H1 (cell line): ENCODE measurements at regions not wholly inside any gene's neighbourhood (a gene's known extent, or its start where the extent isn't known, plus 50 kb on each side); places are given as distances from the start of the nearest gene placed in this dataset.
"Not testable (repeated sequence)": the region's sequence is repeated elsewhere in the genome, so short reads cannot be mapped to it uniquely, and the experiment has no call there.

Experiments
- CTCF ChIA-PET: fragments of 300-600 bp; sonication (Branson Sonifier 250); formaldehyde crosslinking; loops from one replicate; lab custom pipeline; 2021; ENCODE audit not compliant: partially characterized antibody; lab: Charles Lee
- POLR2A ChIA-PET: fragments of 300-600 bp; sonication (Branson Sonifier 250); formaldehyde crosslinking; loops from one replicate; lab custom pipeline; 2021; ENCODE audit warnings: inconsistent platforms; ENCODE audit not compliant: partially characterized antibody; lab: Charles Lee
- DNase-seq, 2 experiments: peaks; one replicate each; pipeline versions ENCODE4 v3.0.0 to v3.0.0-alpha.2; 2010 to 2022; ENCODE audit warnings: low spot score in 2 of 2, low read depth in 1 of 2, mixed read lengths in 1 of 2
- FAIRE-seq: peaks from 2 replicates; lab custom pipeline; 2011; peaks lifted over from hg19 to GRCh38; lab: Jason Lieb, UNC
- H2AFZ ChIP-seq: 2 replicates; pipeline ENCODE4 v1.8.1; 2012; ENCODE audit warnings: low read length, inconsistent platforms
- H2AK5ac ChIP-seq: 2 replicates; pipeline ENCODE4 v1.6.1; 2013; ENCODE audit warnings: low read depth, low read length
- H2BK120ac ChIP-seq: replicated peaks from 2 replicates; pipeline ENCODE3; 2013; ENCODE audit warnings: low read depth, low read length, inconsistent platforms
- H2BK12ac ChIP-seq: 2 replicates; pipeline ENCODE4 v1.6.1; 2013; ENCODE audit warnings: low read depth, low read length
- H2BK15ac ChIP-seq: 2 replicates; pipeline ENCODE4 v1.6.1; 2013; ENCODE audit warnings: low read length
- H2BK20ac ChIP-seq: 2 replicates; pipeline ENCODE4 v1.6.1; 2013; ENCODE audit warnings: low read length
- H2BK5ac ChIP-seq: 2 replicates; pipeline ENCODE4 v1.6.1; 2013; ENCODE audit warnings: low read depth, low read length
- H3K14ac ChIP-seq: 2 replicates; pipeline ENCODE4 v1.6.1; 2013; ENCODE audit warnings: inconsistent platforms; ENCODE audit not compliant: insufficient read length
- H3K18ac ChIP-seq: 2 replicates; pipeline ENCODE4 v1.6.1; 2013; ENCODE audit warnings: low read length; ENCODE audit errors: extremely low read depth
- H3K23ac ChIP-seq: 2 replicates; pipeline ENCODE4 v1.6.1; 2013; ENCODE audit warnings: inconsistent platforms; ENCODE audit not compliant: insufficient read length
- H3K23me2 ChIP-seq: 2 replicates; pipeline ENCODE4 v1.6.1; 2013; ENCODE audit warnings: low read depth, low read length
- H3K27ac ChIP-seq: 2 replicates; pipeline ENCODE4 v1.6.1; 2011; ENCODE audit warnings: low read depth, low read length, inconsistent platforms
- H3K27me3 ChIP-seq, 4 experiments: replicated peaks in 1 of 4; 1 replicate in 1 of 4; 2 replicates in 3 of 4; pipeline versions ENCODE4 v1.6.1 to v1.8.1; 2011 to 2013; ENCODE audit warnings: low read length in 3 of 4, mild to moderate bottlenecking in 3 of 4, inconsistent platforms in 2 of 4, mixed read lengths in 2 of 4, moderate library complexity in 1 of 4; ENCODE audit not compliant: control insufficient read depth in 3 of 4, insufficient read depth in 3 of 4; ENCODE audit errors: extremely low read depth in 1 of 4
- H3K36me3 ChIP-seq, 4 experiments: 2 replicates each; pipeline versions ENCODE4 v1.6.1 to v1.8.1; 2011 to 2013; ENCODE audit warnings: mild to moderate bottlenecking in 4 of 4, low read length in 3 of 4, moderate library complexity in 2 of 4, control low read depth in 1 of 4, inconsistent platforms in 1 of 4; ENCODE audit not compliant: insufficient read depth in 4 of 4, control insufficient read depth in 2 of 4
- H3K4ac ChIP-seq: replicated peaks from 2 replicates; pipeline ENCODE3; 2013; ENCODE audit warnings: low read length, low read depth, mixed read lengths, inconsistent platforms; ENCODE audit not compliant: insufficient read length
- H3K4me1 ChIP-seq, 4 experiments: replicated peaks in 1 of 4; 1 replicate in 1 of 4; 2 replicates in 3 of 4; pipeline versions ENCODE4 v1.6.1 to v1.8.1; 2011 to 2013; ENCODE audit warnings: low read length in 3 of 4, inconsistent platforms in 2 of 4, mixed read lengths in 1 of 4; ENCODE audit not compliant: insufficient read depth in 4 of 4, control insufficient read depth in 3 of 4
- H3K4me2 ChIP-seq, 2 experiments: 2 replicates each; pipeline versions ENCODE4 v1.6.1 to v1.8.1; 2011 to 2013; ENCODE audit warnings: low read depth in 2 of 2, low read length in 2 of 2, control low read depth in 1 of 2, inconsistent platforms in 1 of 2, mild to moderate bottlenecking in 1 of 2; ENCODE audit not compliant: insufficient read depth in 1 of 2
- H3K4me3 ChIP-seq, 4 experiments: fragments of 200-600, 300-600 bp in 1 of 4; sonication (generic), shearing (Covaris generic), sonication (Bioruptor Twin) in 1 of 4; 2 replicates each; pipeline versions ENCODE4 v1.5.1 to v1.8.1; 2011 to 2016; ENCODE audit warnings: low read length in 4 of 4, low read depth in 3 of 4, control low read depth in 2 of 4, inconsistent platforms in 2 of 4, mild to moderate bottlenecking in 2 of 4, mixed read lengths in 1 of 4, moderate library complexity in 1 of 4; ENCODE audit not compliant: insufficient read depth in 2 of 4; ENCODE audit errors: extremely low read depth in 1 of 4
- H3K56ac ChIP-seq: replicated peaks from 2 replicates; pipeline ENCODE3; 2013; ENCODE audit warnings: low read depth, mild to moderate bottlenecking, mixed read lengths, low read length, inconsistent platforms; ENCODE audit not compliant: insufficient read length
- H3K79me1 ChIP-seq: 2 replicates; pipeline ENCODE4 v1.6.1; 2013; ENCODE audit warnings: low read depth, low read length, control low read depth
- H3K79me2 ChIP-seq, 2 experiments: 2 replicates each; pipeline versions ENCODE4 v1.6.1 to v1.8.1; 2012 to 2013; ENCODE audit warnings: low read length in 2 of 2, mild to moderate bottlenecking in 2 of 2, inconsistent platforms in 1 of 2; ENCODE audit not compliant: insufficient read depth in 2 of 2, control insufficient read depth in 1 of 2
- H3K9ac ChIP-seq, 4 experiments: replicated peaks in 1 of 4; 1 replicate in 1 of 4; 2 replicates in 3 of 4; pipeline versions ENCODE4 v1.6.1 to v1.8.1; 2011 to 2013; ENCODE audit warnings: low read depth in 3 of 4, low read length in 3 of 4, control low read depth in 2 of 4, mild to moderate bottlenecking in 2 of 4, moderate library complexity in 2 of 4, inconsistent platforms in 1 of 4; ENCODE audit errors: extremely low read depth in 1 of 4
- H3K9me3 ChIP-seq, 2 experiments: 2 replicates each; pipeline versions ENCODE4 v1.6.1 to v1.8.1; 2012 to 2013; ENCODE audit warnings: mild to moderate bottlenecking in 2 of 2, moderate library complexity in 2 of 2, control low read depth in 1 of 2, inconsistent platforms in 1 of 2, low read depth in 1 of 2, low read length in 1 of 2, mixed read lengths in 1 of 2; ENCODE audit not compliant: insufficient read depth in 2 of 2
- H4K20me1 ChIP-seq, 2 experiments: replicated peaks in 1 of 2; 2 replicates each; pipeline versions ENCODE3 to v1.8.1; 2011 to 2013; ENCODE audit warnings: inconsistent platforms in 2 of 2, low read length in 2 of 2, mild to moderate bottlenecking in 1 of 2; ENCODE audit not compliant: insufficient read depth in 2 of 2, control insufficient read depth in 1 of 2
- H4K5ac ChIP-seq: 2 replicates; pipeline ENCODE4 v1.6.1; 2013; ENCODE audit warnings: low read length, low read depth, mixed read lengths, inconsistent platforms; ENCODE audit not compliant: insufficient read length
- H4K8ac ChIP-seq: 2 replicates; pipeline ENCODE4 v1.8.0; 2013; ENCODE audit warnings: mild to moderate bottlenecking, moderate library complexity, low read length, inconsistent platforms; ENCODE audit not compliant: insufficient read depth; ENCODE audit errors: extremely low read depth
- H4K91ac ChIP-seq: replicated peaks from 2 replicates; pipeline ENCODE3; 2013; ENCODE audit warnings: low read length, mixed read lengths, inconsistent platforms; ENCODE audit not compliant: insufficient read length
- WGBS, 2 experiments: shearing (Covaris generic) in 1 of 2; methylation state at CpG; one replicate each; pipeline versions ENCODE4 v1.1.6 to v1.1.7; 2013 to 2015; ENCODE audit warnings: low lambda C conversion rate in 2 of 2, mixed read lengths in 2 of 2, inconsistent platforms in 1 of 2, low coverage in 1 of 2, missing lambda C conversion rate in 1 of 2; ENCODE audit not compliant: insufficient replicate concordance in 2 of 2, insufficient coverage in 1 of 2, insufficient read length in 1 of 2; ENCODE audit errors: extremely low coverage in 1 of 2, missing lambda C conversion rate in 1 of 2; 5-methylcytosine and 5-hydroxymethylcytosine counted together

DNA sequence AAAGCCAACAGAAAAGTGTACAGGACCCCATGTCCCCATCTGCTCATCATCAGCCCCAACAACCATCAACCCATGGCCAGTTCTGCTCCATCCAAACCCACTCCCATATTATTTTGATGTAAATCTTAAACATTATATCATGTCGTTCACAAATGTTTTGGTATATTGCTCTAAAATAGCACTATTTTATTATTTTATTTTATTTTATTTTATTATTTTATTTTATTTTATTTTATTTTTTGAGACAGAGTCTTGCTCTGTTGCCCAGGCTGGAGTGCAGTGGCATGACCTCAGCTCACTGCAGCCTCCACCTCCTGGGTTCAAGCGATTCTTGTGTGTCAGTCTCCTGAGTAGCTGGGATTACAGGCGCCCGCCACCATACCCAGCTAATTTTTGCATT, 72.0 kb upstream of the RALGAPA2 start:
- H4K91ac ChIP-seq, H3K23ac ChIP-seq, H2BK15ac ChIP-seq, H4K8ac ChIP-seq, H3K56ac ChIP-seq, POLR2A ChIA-PET, H2AK5ac ChIP-seq, H3K27ac ChIP-seq, H4K20me1 ChIP-seq, H3K9me3 ChIP-seq, H2AFZ ChIP-seq, H3K4me1 ChIP-seq, H3K23me2 ChIP-seq, H4K5ac ChIP-seq, H3K9ac ChIP-seq, H3K27me3 ChIP-seq, H3K4me3 ChIP-seq, H3K79me2 ChIP-seq, DNase-seq, FAIRE-seq, H3K4ac ChIP-seq, H3K4me2 ChIP-seq, H3K79me1 ChIP-seq, H3K14ac ChIP-seq, H2BK12ac ChIP-seq, H2BK5ac ChIP-seq, H3K36me3 ChIP-seq, H2BK120ac ChIP-seq, H3K18ac ChIP-seq, H2BK20ac ChIP-seq: not testable (repeated sequence)
- WGBS, 2 experiments = 94% methylated on average over 4 of the region's 4 CpGs; no CpG with 5 or more reads in 1 of the 2 experiments
- CTCF ChIA-PET = interaction anchor here (0.8 to 1.1 kb wide), 3 partner anchors 15 to 76 kb away, joined by 3 read pairs; no protein-coding TSS in a partner anchor
